AG04450 (cell line): ENCODE measurements at regions not wholly inside any gene's neighbourhood (a gene's known extent, or its start where the extent isn't known, plus 50 kb on each side); places are given as distances from the start of the nearest gene placed in this dataset.

Source experiments
- CTCF ChIA-PET: fragments of 300-600, 350-600 bp; formaldehyde crosslinking; extraction: SDS; loops from one replicate; lab custom pipeline; 2022; ENCODE audit warnings: antibody characterized with exemption, inconsistent platforms; lab: Charles Lee
- POLR2A ChIA-PET: fragments of 350-600 bp; formaldehyde crosslinking; extraction: SDS; loops from one replicate; lab custom pipeline; 2021; ENCODE audit warnings: antibody characterized with exemption, inconsistent platforms; lab: Yijun Ruan, JAX
- DNase-seq: peaks from one replicate; pipeline ENCODE4 v3.0.0-alpha.2; 2011; ENCODE audit warnings: low read depth, low spot score
- H3K27ac ChIP-seq: one replicate; pipeline ENCODE4 v1.5.1; 2012; ENCODE audit warnings: low read depth, low read length, control low read depth
- H3K27me3 ChIP-seq: one replicate; pipeline ENCODE4 v1.6.0; 2012; ENCODE audit warnings: low read length; ENCODE audit not compliant: control insufficient read depth, insufficient read depth
- H3K4me3 ChIP-seq: 2 replicates; pipeline ENCODE4 v1.5.1; 2011; ENCODE audit warnings: mild to moderate bottlenecking, low read depth, low read length, control low read depth
- H3K9me3 ChIP-seq: 2 replicates; pipeline ENCODE4 v1.5.1; 2012; ENCODE audit warnings: low read length; ENCODE audit not compliant: control insufficient read depth, insufficient read depth
- CTCF ChIP-seq: IDR thresholded peaks from 2 replicates; pipeline ENCODE4 v1.5.1; 2011; ENCODE audit warnings: low read depth, low read length, control low read depth, inconsistent platforms

DNA sequence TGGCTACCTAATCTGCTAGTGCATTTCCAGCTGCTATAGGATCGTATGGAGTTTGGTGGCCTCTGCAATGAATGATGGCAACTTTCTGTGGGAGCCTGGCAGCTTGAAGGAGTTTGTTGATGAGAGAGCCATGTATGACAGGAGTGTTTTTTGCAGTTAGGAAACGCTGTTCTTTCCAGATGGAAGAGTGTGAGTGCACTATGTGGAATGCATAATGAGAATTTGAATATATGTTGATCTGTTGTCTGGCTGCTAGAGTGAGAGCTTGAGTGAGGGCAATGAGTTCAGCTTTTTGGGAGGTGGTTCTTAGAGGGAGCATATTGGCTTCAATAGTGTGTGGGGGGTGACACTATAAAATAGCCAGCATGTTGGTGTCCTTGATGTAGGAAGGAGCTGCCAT is 51.0 kb upstream of the APOBEC4 start:
- Histone ChIP-seq H3K27ac (no peak overlapping the region), H3K4me3 (no peak overlapping the region), H3K9me3 (no peaks in the 10 kb centered on the region), H3K27me3 (no peaks in the 10 kb centered on the region)
- POLR2A ChIA-PET, result no interaction called here
- no peak for DNase-seq
- CTCF ChIA-PET, result interaction anchor here (1.1 to 1.2 kb wide), 2 partner anchors 19 to 49 kb away, joined by 3 to 6 read pairs; no protein-coding TSS in a partner anchor
- TF ChIP-seq CTCF, result no peak
